Hepatocyte (in vitro differentiated cells): ENCODE measurements at regions not wholly inside any gene's neighbourhood (a gene's known extent, or its start where the extent isn't known, plus 50 kb on each side); places are given as distances from the start of the nearest gene placed in this dataset.

Source experiments
- DNase-seq: peaks from one replicate; pipeline ENCODE4 v3.0.0-alpha.2; 2016; ENCODE audit warnings: low spot score
- H2AFZ ChIP-seq: fragments of 200-600 bp; sonication (generic); 2 replicates; pipeline ENCODE4 v1.6.0; 2016; ENCODE audit warnings: antibody characterized with exemption, mild to moderate bottlenecking
- H3K27ac ChIP-seq: fragments of 200-600 bp; sonication (generic); 2 replicates; pipeline ENCODE4 v1.5.1; 2016; ENCODE audit warnings: mild to moderate bottlenecking
- H3K27me3 ChIP-seq: fragments of 200-600 bp; sonication (generic); 2 replicates; pipeline ENCODE4 v1.6.1; 2016
- H3K36me3 ChIP-seq: fragments of 200-600 bp; sonication (generic); replicated peaks from 2 replicates; pipeline ENCODE4 v1.5.1; 2016; ENCODE audit warnings: low read depth; ENCODE audit not compliant: insufficient read depth
- H3K4me1 ChIP-seq: fragments of 200-600 bp; sonication (generic); 2 replicates; pipeline ENCODE4 v1.5.1; 2016; ENCODE audit warnings: mild to moderate bottlenecking, moderate library complexity; ENCODE audit not compliant: insufficient read depth
- H3K4me2 ChIP-seq: fragments of 200-600 bp; sonication (generic); 2 replicates; pipeline ENCODE4 v1.6.0; 2016
- H3K4me3 ChIP-seq: fragments of 200-600 bp; sonication (generic); 2 replicates; pipeline ENCODE4 v1.5.1; 2016; ENCODE audit warnings: mild to moderate bottlenecking
- H3K79me2 ChIP-seq: fragments of 200-600 bp; sonication (generic); 2 replicates; pipeline ENCODE4 v1.6.0; 2017; ENCODE audit warnings: mild to moderate bottlenecking
- H3K9me2 ChIP-seq: fragments of 200-600 bp; sonication (generic); replicated peaks from 2 replicates; pipeline ENCODE4 v1.6.0; 2017; ENCODE audit warnings: mild to moderate bottlenecking; ENCODE audit not compliant: insufficient read depth
- H3K9me3 ChIP-seq: fragments of 200-600 bp; sonication (generic); 2 replicates; pipeline ENCODE4 v1.5.1; 2016; ENCODE audit warnings: low read depth, mild to moderate bottlenecking
- H4K20me1 ChIP-seq: fragments of 200-600 bp; sonication (generic); 2 replicates; pipeline ENCODE4 v1.6.0; 2016; ENCODE audit warnings: mild to moderate bottlenecking; ENCODE audit not compliant: insufficient read depth, poor library complexity, severe bottlenecking
- EZH2 ChIP-seq: fragments of 200-600 bp; sonication (generic); IDR thresholded peaks from 2 replicates; pipeline ENCODE4 v1.6.1; 2016; ENCODE audit warnings: antibody characterized with exemption, mild to moderate bottlenecking, borderline replicate concordance
- EZH2phosphoT487 ChIP-seq: fragments of 200-600 bp; sonication (generic); IDR thresholded peaks from one replicate; pipeline ENCODE4 v1.6.1; 2018; ENCODE audit warnings: antibody characterized with exemption, mild to moderate bottlenecking, low read depth, moderate library complexity; ENCODE audit not compliant: unreplicated experiment, severe bottlenecking
- WGBS: methylation state at CpG from one replicate; pipeline ENCODE4 v1.1.6; 2016; ENCODE audit warnings: low lambda C conversion rate; ENCODE audit errors: missing lambda C conversion rate; 5-methylcytosine and 5-hydroxymethylcytosine counted together
- TF ChIP-seq, protein P1 (sequence below): fragments of 200-600 bp; sonication (generic); IDR thresholded peaks from 2 replicates; pipeline ENCODE4 v1.5.1; 2016; ENCODE audit warnings: antibody characterized with exemption, mild to moderate bottlenecking; ENCODE audit not compliant: poor library complexity

DNA sequence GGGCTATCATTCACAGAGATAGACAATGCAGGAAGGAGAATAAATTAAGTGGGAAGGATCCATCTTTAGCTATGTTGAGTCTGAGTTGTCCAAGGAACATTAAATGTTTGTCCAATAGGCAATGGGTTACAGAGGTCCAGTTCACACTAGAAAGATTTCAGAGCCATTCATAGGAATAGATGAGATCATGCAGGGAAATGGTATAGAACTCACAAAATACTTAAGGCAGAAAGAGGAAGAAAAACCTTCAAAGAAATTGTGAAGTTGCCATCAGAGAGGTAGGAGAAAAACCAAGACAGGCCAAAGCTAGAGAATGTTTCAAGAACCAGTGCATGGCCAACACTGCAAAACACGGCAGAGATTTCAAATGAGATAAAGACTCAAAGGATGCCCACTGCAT, 94.1 kb downstream of the PHLDA1 start:
- H4K20me1 ChIP-seq: no peaks in the 10 kb centered on the region
- H3K4me2 ChIP-seq: no peak overlapping the region
- no peaks in the 10 kb centered on the region for H3K9me3 ChIP-seq
- TF ChIP-seq EZH2 (no peak), EZH2phosphoT487 (no peak)
- TF ChIP-seq, protein P1, sequence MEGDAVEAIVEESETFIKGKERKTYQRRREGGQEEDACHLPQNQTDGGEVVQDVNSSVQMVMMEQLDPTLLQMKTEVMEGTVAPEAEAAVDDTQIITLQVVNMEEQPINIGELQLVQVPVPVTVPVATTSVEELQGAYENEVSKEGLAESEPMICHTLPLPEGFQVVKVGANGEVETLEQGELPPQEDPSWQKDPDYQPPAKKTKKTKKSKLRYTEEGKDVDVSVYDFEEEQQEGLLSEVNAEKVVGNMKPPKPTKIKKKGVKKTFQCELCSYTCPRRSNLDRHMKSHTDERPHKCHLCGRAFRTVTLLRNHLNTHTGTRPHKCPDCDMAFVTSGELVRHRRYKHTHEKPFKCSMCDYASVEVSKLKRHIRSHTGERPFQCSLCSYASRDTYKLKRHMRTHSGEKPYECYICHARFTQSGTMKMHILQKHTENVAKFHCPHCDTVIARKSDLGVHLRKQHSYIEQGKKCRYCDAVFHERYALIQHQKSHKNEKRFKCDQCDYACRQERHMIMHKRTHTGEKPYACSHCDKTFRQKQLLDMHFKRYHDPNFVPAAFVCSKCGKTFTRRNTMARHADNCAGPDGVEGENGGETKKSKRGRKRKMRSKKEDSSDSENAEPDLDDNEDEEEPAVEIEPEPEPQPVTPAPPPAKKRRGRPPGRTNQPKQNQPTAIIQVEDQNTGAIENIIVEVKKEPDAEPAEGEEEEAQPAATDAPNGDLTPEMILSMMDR: no peak
- H3K36me3 ChIP-seq: no peaks in the 10 kb centered on the region
- DNase-seq: no peak
- H3K27ac ChIP-seq: no peak overlapping the region
- 40% methylated on average over 1 of the region's 1 CpG for WGBS
- no peaks in the 10 kb centered on the region for H3K27me3 ChIP-seq
- no peak overlapping the region for H2AFZ ChIP-seq
- H3K9me2 ChIP-seq: no peaks in the 10 kb centered on the region
- H3K4me3 ChIP-seq: no peak overlapping the region
- no peaks in the 10 kb centered on the region for H3K79me2 ChIP-seq
- H3K4me1 ChIP-seq: no peaks in the 10 kb centered on the region

DNA sequence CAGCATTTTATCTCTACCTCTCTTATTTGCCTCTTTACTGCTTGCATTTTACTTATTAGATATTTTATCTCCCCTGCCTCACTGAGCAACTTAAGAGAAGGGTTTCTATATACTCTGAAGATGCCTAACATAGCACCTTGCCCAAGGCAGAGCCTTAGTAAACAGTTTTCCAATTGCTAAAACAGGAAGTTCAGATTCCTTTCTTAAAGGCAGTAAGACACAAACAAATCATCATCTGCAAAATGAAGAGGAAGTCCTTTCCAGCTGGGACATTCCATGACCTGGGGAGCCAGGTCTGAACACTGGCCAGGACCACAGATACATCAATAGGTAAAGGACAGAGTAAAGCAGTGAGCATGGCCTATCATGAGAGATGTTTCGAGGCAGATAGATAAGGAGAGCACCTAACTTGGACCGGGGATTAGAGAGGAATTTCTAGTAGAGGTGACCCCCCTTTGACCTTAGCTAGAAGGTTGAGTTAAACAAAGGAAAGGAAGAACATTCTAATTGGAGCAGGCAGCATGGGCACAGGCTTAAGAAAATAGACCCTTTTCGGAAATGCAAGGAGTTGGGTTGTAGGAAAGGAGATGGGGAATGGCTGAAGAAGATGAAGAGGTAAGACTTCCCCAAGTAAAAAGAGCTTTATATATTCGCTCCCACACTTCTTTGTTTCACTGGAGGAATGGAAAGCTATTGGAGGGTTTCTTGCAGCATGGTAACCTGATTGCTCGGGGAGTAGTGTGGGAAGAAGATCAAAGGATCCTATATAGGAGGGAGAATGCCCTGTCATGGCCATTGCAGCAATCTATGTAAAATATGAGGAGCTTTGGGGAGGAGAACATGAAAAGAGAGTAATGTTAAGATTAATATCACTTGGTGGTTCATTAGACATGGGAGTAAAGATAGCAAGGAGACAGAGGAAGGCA, 94.8 kb downstream of the PHLDA1 start:
- Histone ChIP-seq H3K4me1 (no peaks in the 10 kb centered on the region), H3K4me2 (no peak overlapping the region), H3K9me2 (no peaks in the 10 kb centered on the region), H3K9me3 (no peaks in the 10 kb centered on the region), H3K79me2 (no peaks in the 10 kb centered on the region), H3K27me3 (no peaks in the 10 kb centered on the region), H3K27ac (no peak overlapping the region), H3K4me3 (no peak overlapping the region), H4K20me1 (no peaks in the 10 kb centered on the region), H3K36me3 (no peaks in the 10 kb centered on the region), H2AFZ (no peak overlapping the region)
- 73% methylated on average over 5 of the region's 5 CpGs for whole genome bisulfite sequencing
- no peak for DNase-seq
- TF ChIP-seq EZH2: no peak
- TF ChIP-seq, protein P1: no peak
- TF ChIP-seq EZH2phosphoT487: no peak

DNA sequence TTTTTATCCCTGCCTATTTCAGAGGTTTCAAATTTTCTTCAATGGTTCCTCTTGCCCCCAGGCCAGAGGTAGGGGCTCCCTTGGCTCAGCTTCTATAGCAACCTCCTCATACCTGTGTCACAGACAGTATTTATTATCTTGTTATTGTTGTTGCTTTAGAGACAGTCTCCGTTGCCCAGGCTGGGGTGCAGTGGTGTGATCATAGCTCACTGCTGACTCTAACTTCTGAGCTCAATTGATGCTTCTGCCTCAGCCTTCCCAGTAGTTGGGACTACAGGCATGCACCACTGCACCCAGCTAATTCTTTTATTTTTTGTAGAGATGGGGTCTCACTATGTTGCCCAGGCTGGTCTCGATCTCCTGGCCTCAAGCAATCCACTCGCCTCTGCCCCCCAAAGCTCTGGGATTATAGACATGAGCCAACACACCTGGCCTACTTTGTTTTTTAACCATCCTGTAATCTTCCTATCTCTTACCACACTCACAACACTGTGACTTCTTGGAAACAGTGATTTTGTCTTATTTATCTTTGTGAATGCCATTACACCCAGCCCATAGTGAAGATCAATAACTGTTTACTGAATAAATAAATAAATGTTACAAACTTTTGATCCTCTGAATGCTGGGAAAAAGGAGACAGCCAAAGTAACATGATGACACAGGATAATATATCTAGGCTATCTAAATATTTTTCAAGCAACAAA, 95.9 kb downstream of the PHLDA1 start:
- no peaks in the 10 kb centered on the region for H4K20me1 ChIP-seq
- DNase-seq: no peak
- H3K27me3 ChIP-seq: no peaks in the 10 kb centered on the region
- H2AFZ ChIP-seq: no peak overlapping the region
- H3K36me3 ChIP-seq: no peaks in the 10 kb centered on the region
- H3K27ac ChIP-seq: no peak overlapping the region
- no peak overlapping the region for H3K4me2 ChIP-seq
- no peaks in the 10 kb centered on the region for H3K4me1 ChIP-seq
- 88% methylated on average over 3 of the region's 3 CpGs for WGBS
- no peak for TF ChIP-seq EZH2phosphoT487
- TF ChIP-seq, protein P1: no peak
- TF ChIP-seq EZH2: no peak
- no peaks in the 10 kb centered on the region for H3K9me3 ChIP-seq
- H3K9me2 ChIP-seq: no peaks in the 10 kb centered on the region
- no peaks in the 10 kb centered on the region for H3K79me2 ChIP-seq
- no peak overlapping the region for H3K4me3 ChIP-seq
